ENCODE measurements at regions not wholly inside any gene's neighbourhood (a gene's known extent, or its start where the extent isn't known, plus 50 kb on each side); places are given as distances from the start of the nearest gene placed in this dataset.

- TF ChIP-seq POLR2A (IDR thresholded peaks at IDR 0.05; ENCODE audit: low read length) (no peak), GATA1 (IDR thresholded peaks at IDR 0.05; ENCODE audit: low read depth, low read length) (no peak)
These were observed 53.8 kb upstream of the LYPLAL1 start for GRCh38 chr1:219119839-219120238.
